ENCODE measurements at regions not wholly inside any gene's neighbourhood (a gene's known extent, or its start where the extent isn't known, plus 50 kb on each side); places are given as distances from the start of the nearest gene placed in this dataset.
"Not testable (repeated sequence)": the region's sequence is repeated elsewhere in the genome, so short reads cannot be mapped to it uniquely, and the experiment has no call there.

GRCh38 chr19:27891411-27891810 lies 1321.5 kb downstream of the UQCRFS1 start:
- no peak for DNase-seq

- DNase-seq = no peak
Measured at GRCh38 chr19:27890696-27891095, 1322.3 kb downstream of the UQCRFS1 start.

GRCh38 chr19:27890206-27890605 lies 1322.7 kb downstream of the UQCRFS1 start:
- DNase-seq = no peak

GRCh38 chr19:27889156-27889555 lies 1323.8 kb downstream of the UQCRFS1 start:
- no peak for DNase-seq

- no peak for DNase-seq
Measured at GRCh38 chr19:27887946-27888345, 1325.0 kb downstream of the UQCRFS1 start.

- DNase-seq = no peak
Measured at GRCh38 chr19:27885359-27885758, 1327.6 kb downstream of the UQCRFS1 start.

GRCh38 chr19:27884376-27884775 lies 1328.6 kb downstream of the UQCRFS1 start:
- DNase-seq = no peak

- DNase-seq = no peak
Measured at GRCh38 chr19:27881213-27881612, 1331.7 kb downstream of the UQCRFS1 start.

GRCh38 chr19:27876976-27877512 lies 1335.9 kb downstream of the UQCRFS1 start:
- DNase-seq = no peak

- DNase-seq = no peak
Measured at GRCh38 chr19:27876489-27876888, 1336.5 kb downstream of the UQCRFS1 start.

GRCh38 chr19:27872370-27872769 lies 1340.6 kb downstream of the UQCRFS1 start:
- no peak for DNase-seq

- DNase-seq = no peak
Measured at GRCh38 chr19:27870293-27870692, 1342.7 kb downstream of the UQCRFS1 start.

- no peak for DNase-seq
Measured at GRCh38 chr19:27868007-27868406, 1344.9 kb downstream of the UQCRFS1 start.

- DNase-seq = no peak
Measured at GRCh38 chr19:27865927-27866777, 1346.8 kb downstream of the UQCRFS1 start.

- no peak for DNase-seq
Measured at GRCh38 chr19:27861411-27861975, 1351.5 kb downstream of the UQCRFS1 start.

GRCh38 chr19:27860309-27860934 lies 1352.5 kb downstream of the UQCRFS1 start:
- DNase-seq = no peak

- no peak for DNase-seq
Measured at GRCh38 chr19:27859689-27860088, 1353.3 kb downstream of the UQCRFS1 start.

- no peak for DNase-seq
Measured at GRCh38 chr19:27858981-27859581, 1353.9 kb downstream of the UQCRFS1 start.

GRCh38 chr19:27852931-27853330 lies 1360.0 kb downstream of the UQCRFS1 start:
- DNase-seq = not testable (repeated sequence)

- no peak for DNase-seq
Measured at GRCh38 chr19:27851543-27852060, 1361.3 kb downstream of the UQCRFS1 start.

GRCh38 chr19:27851002-27851481 lies 1361.9 kb downstream of the UQCRFS1 start:
- DNase-seq = no peak

- DNase-seq = no peak
Measured at GRCh38 chr19:27846944-27847343, 1366.0 kb downstream of the UQCRFS1 start.

GRCh38 chr19:27844261-27844660 lies 1368.7 kb downstream of the UQCRFS1 start:
- no peak for DNase-seq
